Fibroblast of mammary gland (primary cell): ENCODE measurements at regions not wholly inside any gene's neighbourhood (a gene's known extent, or its start where the extent isn't known, plus 50 kb on each side); places are given as distances from the start of the nearest gene placed in this dataset.

Experiments
- DNase-seq: peaks from one replicate; pipeline ENCODE4 v3.0.0-alpha.2; 2010; ENCODE audit warnings: low read depth
- H3K4me3 ChIP-seq: 2 replicates; pipeline ENCODE4 v1.5.1; 2011; ENCODE audit warnings: low read depth, mild to moderate bottlenecking, low read length, moderate library complexity; ENCODE audit not compliant: control insufficient read depth
- CTCF ChIP-seq: conservative IDR thresholded peaks from 2 replicates; pipeline ENCODE4 v1.5.1; 2011; ENCODE audit warnings: low read depth, low read length, inconsistent platforms; ENCODE audit not compliant: control insufficient read depth, insufficient read depth

- TF ChIP-seq CTCF, result no peak
- no peak for DNase-seq
- no peak overlapping the region for H3K4me3 ChIP-seq
Observed at GRCh38 chr10:131824371-131825149, 76.2 kb upstream of the PPP2R2D start.

GRCh38 chr10:131825150-131825848, 75.5 kb upstream of the PPP2R2D start:
- TF ChIP-seq CTCF, result no peak
- no peak for DNase-seq
- H3K4me3 ChIP-seq, result no peak overlapping the region

GRCh38 chr10:131825960-131826650, 74.7 kb upstream of the PPP2R2D start:
- H3K4me3 ChIP-seq, result no peak overlapping the region
- no peak for DNase-seq
- TF ChIP-seq CTCF, result no peak

- no peak for TF ChIP-seq CTCF
- no peak overlapping the region for H3K4me3 ChIP-seq
- no peak for DNase-seq
Observed at GRCh38 chr10:131829156-131829930, 71.5 kb upstream of the PPP2R2D start.

GRCh38 chr10:131830446-131831130, 70.2 kb upstream of the PPP2R2D start:
- TF ChIP-seq CTCF, result no peak
- no peak for DNase-seq
- no peak overlapping the region for H3K4me3 ChIP-seq

- no peak for TF ChIP-seq CTCF
- DNase-seq, result no peak
- H3K4me3 ChIP-seq, result no peak overlapping the region
Observed at GRCh38 chr10:131831561-131831960, 69.2 kb upstream of the PPP2R2D start.
